ENCODE measurements at regions not wholly inside any gene's neighbourhood (a gene's known extent, or its start where the extent isn't known, plus 50 kb on each side); places are given as distances from the start of the nearest gene placed in this dataset.

GRCh38 chr20:19125508-19125907 is 86.9 kb upstream of the SLC24A3 start (continued):
- no peak for TF ChIP-seq USF2 (IDR thresholded peaks at IDR 0.05; ENCODE audit: low read length)
- no peak for TF ChIP-seq SIN3A (conservative IDR thresholded peaks at IDR 0.05 in 1 of 2, IDR thresholded peaks at IDR 0.05 in 1 of 2; ENCODE audit: low read depth in 1 of 2, low read length in 2 of 2)
- TF ChIP-seq RXRA (IDR thresholded peaks at IDR 0.05; ENCODE audit: insufficient read depth, low read depth, low read length) = no peak

Data from H1 (cell line).